GM19240 (cell line): ENCODE measurements at regions not wholly inside any gene's neighbourhood (a gene's known extent, or its start where the extent isn't known, plus 50 kb on each side); places are given as distances from the start of the nearest gene placed in this dataset.
"Not testable (repeated sequence)": the region's sequence is repeated elsewhere in the genome, so short reads cannot be mapped to it uniquely, and the experiment has no call there.

Source experiments
- DNase-seq: peaks from one replicate; pipeline ENCODE4 v3.0.0; 2011; ENCODE audit warnings: low spot score; ENCODE audit not compliant: insufficient read length

- DNase-seq = not testable (repeated sequence)
Measured at GRCh38 chr2:144636860-144637259, 116.9 kb upstream of the ZEB2 start.

- no peak for DNase-seq
Measured at GRCh38 chr2:144632809-144633208, 112.9 kb upstream of the ZEB2 start.

- DNase-seq = no peak
Measured at GRCh38 chr2:144631636-144632035, 111.7 kb upstream of the ZEB2 start.

GRCh38 chr2:144630459-144631215 is 110.7 kb upstream of the ZEB2 start:
- no peak for DNase-seq

GRCh38 chr2:144629935-144630334 is 110.0 kb upstream of the ZEB2 start:
- no peak for DNase-seq

GRCh38 chr2:144628566-144628965 is 108.6 kb upstream of the ZEB2 start:
- no peak for DNase-seq

GRCh38 chr2:144625626-144626025 is 105.7 kb upstream of the ZEB2 start:
- no peak for DNase-seq

- no peak for DNase-seq
Measured at GRCh38 chr2:144625226-144625625, 105.3 kb upstream of the ZEB2 start.

- no peak for DNase-seq
Measured at GRCh38 chr2:144624451-144624850, 104.5 kb upstream of the ZEB2 start.

GRCh38 chr2:144622373-144622772 is 102.5 kb upstream of the ZEB2 start:
- not testable (repeated sequence) for DNase-seq

- DNase-seq = no peak
Measured at GRCh38 chr2:144621266-144621665, 101.3 kb upstream of the ZEB2 start.

- no peak for DNase-seq
Measured at GRCh38 chr2:144619760-144620159, 99.8 kb upstream of the ZEB2 start.

GRCh38 chr2:144617171-144617570 is 97.3 kb upstream of the ZEB2 start:
- not testable (repeated sequence) for DNase-seq

- DNase-seq = no peak
Measured at GRCh38 chr2:144615866-144616565, 96.1 kb upstream of the ZEB2 start.

GRCh38 chr2:144607891-144608521 is 88.1 kb upstream of the ZEB2 start:
- DNase-seq = no peak

GRCh38 chr2:144607099-144607498 is 87.2 kb upstream of the ZEB2 start:
- no peak for DNase-seq

GRCh38 chr2:144606466-144607095 is 86.7 kb upstream of the ZEB2 start:
- DNase-seq = no peak

GRCh38 chr2:144605231-144605840 is 85.4 kb upstream of the ZEB2 start:
- no peak for DNase-seq

GRCh38 chr2:144603334-144603733 is 83.4 kb upstream of the ZEB2 start:
- DNase-seq = no peak

- no peak for DNase-seq
Measured at GRCh38 chr2:144598906-144599305, 79.0 kb upstream of the ZEB2 start.

- no peak for DNase-seq
Measured at GRCh38 chr2:144597894-144598593, 78.1 kb upstream of the ZEB2 start.
